Chondrocyte (in vitro differentiated cells): ENCODE measurements at regions not wholly inside any gene's neighbourhood (a gene's known extent, or its start where the extent isn't known, plus 50 kb on each side); places are given as distances from the start of the nearest gene placed in this dataset.

Experiments used
- DNase-seq: peaks from one replicate; pipeline ENCODE4 v3.0.0; 2021; ENCODE audit warnings: mixed read lengths, low spot score
- H3K27ac Mint-ChIP-seq: one replicate; pipeline ENCODE4 v1.8.0; 2021; ENCODE audit warnings: mild to moderate bottlenecking, moderate library complexity, mixed read lengths; ENCODE audit not compliant: unreplicated experiment
- H3K27me3 Mint-ChIP-seq: 2 replicates; pipeline ENCODE4 v1.8.0; 2021; ENCODE audit warnings: low read depth, mixed read lengths
- H3K36me3 Mint-ChIP-seq: 2 replicates; pipeline ENCODE4 v1.8.0; 2021; ENCODE audit warnings: low read depth, mixed read lengths
- H3K4me1 Mint-ChIP-seq: 2 replicates; pipeline ENCODE4 v1.8.0; 2021; ENCODE audit warnings: low read depth, mild to moderate bottlenecking, mixed read lengths
- H3K4me3 Mint-ChIP-seq: one replicate; pipeline ENCODE4 v1.8.0; 2021; ENCODE audit warnings: mild to moderate bottlenecking, moderate library complexity, mixed read lengths; ENCODE audit not compliant: unreplicated experiment
- H3K9me3 Mint-ChIP-seq: 2 replicates; pipeline ENCODE4 v1.8.0; 2021; ENCODE audit warnings: low read depth, mixed read lengths
- TF ChIP-seq, protein P1 (sequence below): fragments of 200-600 bp; sonication (generic); IDR thresholded peaks from 2 replicates; pipeline ENCODE4 v1.5.0; 2021; ENCODE audit warnings: antibody characterized with exemption, mild to moderate bottlenecking, moderate library complexity

- no peak overlapping the region for H3K27ac Mint-ChIP-seq
- peaks cover 5% of the 10 kb centered on the region for H3K27me3 Mint-ChIP-seq
- no peaks in the 10 kb centered on the region for H3K36me3 Mint-ChIP-seq
- H3K4me1 Mint-ChIP-seq = peaks cover 6% of the 10 kb centered on the region
- H3K4me3 Mint-ChIP-seq = no peak overlapping the region
- DNase-seq = no peak
- H3K9me3 Mint-ChIP-seq = no peaks in the 10 kb centered on the region
- TF ChIP-seq, protein P1, sequence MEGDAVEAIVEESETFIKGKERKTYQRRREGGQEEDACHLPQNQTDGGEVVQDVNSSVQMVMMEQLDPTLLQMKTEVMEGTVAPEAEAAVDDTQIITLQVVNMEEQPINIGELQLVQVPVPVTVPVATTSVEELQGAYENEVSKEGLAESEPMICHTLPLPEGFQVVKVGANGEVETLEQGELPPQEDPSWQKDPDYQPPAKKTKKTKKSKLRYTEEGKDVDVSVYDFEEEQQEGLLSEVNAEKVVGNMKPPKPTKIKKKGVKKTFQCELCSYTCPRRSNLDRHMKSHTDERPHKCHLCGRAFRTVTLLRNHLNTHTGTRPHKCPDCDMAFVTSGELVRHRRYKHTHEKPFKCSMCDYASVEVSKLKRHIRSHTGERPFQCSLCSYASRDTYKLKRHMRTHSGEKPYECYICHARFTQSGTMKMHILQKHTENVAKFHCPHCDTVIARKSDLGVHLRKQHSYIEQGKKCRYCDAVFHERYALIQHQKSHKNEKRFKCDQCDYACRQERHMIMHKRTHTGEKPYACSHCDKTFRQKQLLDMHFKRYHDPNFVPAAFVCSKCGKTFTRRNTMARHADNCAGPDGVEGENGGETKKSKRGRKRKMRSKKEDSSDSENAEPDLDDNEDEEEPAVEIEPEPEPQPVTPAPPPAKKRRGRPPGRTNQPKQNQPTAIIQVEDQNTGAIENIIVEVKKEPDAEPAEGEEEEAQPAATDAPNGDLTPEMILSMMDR = no peak
Observed at GRCh38 chr5:35487233-35488025, 130.2 kb upstream of the SPEF2 start.

- DNase-seq = no peak
- no peaks in the 10 kb centered on the region for H3K36me3 Mint-ChIP-seq
- peaks cover 3% of the 10 kb centered on the region for H3K27me3 Mint-ChIP-seq
- peaks cover 6% of the 10 kb centered on the region for H3K4me1 Mint-ChIP-seq
- no peak overlapping the region for H3K27ac Mint-ChIP-seq
- H3K9me3 Mint-ChIP-seq = no peaks in the 10 kb centered on the region
- H3K4me3 Mint-ChIP-seq = no peak overlapping the region
- TF ChIP-seq, protein P1 = no peak
Observed at GRCh38 chr5:35485487-35485886, 132.2 kb upstream of the SPEF2 start.

- TF ChIP-seq, protein P1 = no peak
- H3K36me3 Mint-ChIP-seq = no peaks in the 10 kb centered on the region
- H3K4me1 Mint-ChIP-seq = peaks cover 15% of the 10 kb centered on the region
- H3K27me3 Mint-ChIP-seq = no peaks in the 10 kb centered on the region
- no peak for DNase-seq
- H3K27ac Mint-ChIP-seq = no peak overlapping the region
- no peak overlapping the region for H3K4me3 Mint-ChIP-seq
- H3K9me3 Mint-ChIP-seq = no peaks in the 10 kb centered on the region
Observed at GRCh38 chr5:35484241-35484640, 133.4 kb upstream of the SPEF2 start.

GRCh38 chr5:35483780-35484179 is 133.9 kb upstream of the SPEF2 start:
- Mint-ChIP-seq H3K27ac (no peak overlapping the region), H3K9me3 (no peaks in the 10 kb centered on the region), H3K4me3 (no peak overlapping the region)

GRCh38 chr5:35483191-35483590 is 134.5 kb upstream of the SPEF2 start:
- Mint-ChIP-seq H3K36me3 (no peaks in the 10 kb centered on the region), H3K27ac (no peak overlapping the region), H3K9me3 (no peaks in the 10 kb centered on the region), H3K4me3 (no peak overlapping the region), H3K4me1 (peaks cover 19% of the 10 kb centered on the region), H3K27me3 (no peaks in the 10 kb centered on the region)
- no peak for DNase-seq
- TF ChIP-seq, protein P1 = no peak

More at GRCh38 chr5:35483780-35484179, 133.9 kb upstream of the SPEF2 start:
- DNase-seq = no peak
- H3K4me1 Mint-ChIP-seq = peaks cover 19% of the 10 kb centered on the region
- H3K27me3 Mint-ChIP-seq = no peaks in the 10 kb centered on the region
- TF ChIP-seq, protein P1 = no peak
- H3K36me3 Mint-ChIP-seq = no peaks in the 10 kb centered on the region
